NOMO-1 treated with DMSO at 0.1 percent for 48 hours (cell line): ENCODE measurements at regions not wholly inside any gene's neighbourhood (a gene's known extent, or its start where the extent isn't known, plus 50 kb on each side); places are given as distances from the start of the nearest gene placed in this dataset.
"Not testable (repeated sequence)": the region's sequence is repeated elsewhere in the genome, so short reads cannot be mapped to it uniquely, and the experiment has no call there.

Source experiments
- DNase-seq: peaks from one replicate; lab custom pipeline; 2025; ENCODE audit not compliant: unreplicated experiment; lab: John Stamatoyannopoulos, UW

DNA sequence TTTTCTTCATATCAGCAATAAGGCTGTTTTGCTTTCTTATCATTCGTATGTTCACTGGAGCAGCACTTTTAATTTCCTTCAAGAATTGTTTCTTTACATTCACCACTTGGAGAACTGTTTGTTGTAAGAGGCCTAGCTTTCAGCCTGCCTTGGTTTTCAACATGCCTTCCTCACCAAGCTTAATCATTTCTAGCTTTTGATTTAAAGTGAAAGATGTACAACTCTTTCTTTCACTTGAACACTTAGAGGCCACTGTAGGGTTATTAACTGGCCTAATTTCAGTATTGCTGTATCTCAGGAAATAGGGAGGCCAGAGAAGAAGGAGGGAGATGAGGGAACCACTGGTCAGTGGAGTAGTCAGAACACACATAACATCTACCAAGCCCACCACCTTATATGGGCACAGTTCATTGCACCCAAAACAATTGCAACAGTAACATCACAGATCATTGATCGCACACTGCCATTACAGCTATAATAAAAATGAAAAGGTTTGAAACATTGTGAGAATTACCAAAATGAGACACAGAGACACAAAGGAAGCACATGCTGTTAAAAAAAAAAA lies 181.4 kb upstream of the TUBA3C start:
- no peak for DNase-seq

DNA sequence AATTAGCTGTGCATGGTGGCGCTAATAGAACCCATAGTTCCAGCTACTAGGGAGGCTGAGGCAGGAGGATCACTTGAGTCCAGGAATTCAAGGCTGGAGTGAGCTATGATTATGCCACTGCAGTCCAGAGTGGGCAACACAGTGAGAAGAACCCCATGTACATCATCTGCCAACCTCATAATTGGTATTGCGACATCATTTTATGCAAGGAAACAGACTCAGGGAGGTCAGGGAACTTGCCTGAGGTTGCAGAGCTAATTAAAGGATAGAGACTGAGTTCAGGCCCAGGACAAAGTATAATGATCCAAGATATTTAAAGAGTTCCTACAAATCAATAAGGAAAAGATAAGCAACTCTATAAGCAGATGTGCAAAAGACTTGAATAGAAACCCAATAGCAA lies 178.1 kb upstream of the TUBA3C start:
- DNase-seq, result not testable (repeated sequence)

DNA sequence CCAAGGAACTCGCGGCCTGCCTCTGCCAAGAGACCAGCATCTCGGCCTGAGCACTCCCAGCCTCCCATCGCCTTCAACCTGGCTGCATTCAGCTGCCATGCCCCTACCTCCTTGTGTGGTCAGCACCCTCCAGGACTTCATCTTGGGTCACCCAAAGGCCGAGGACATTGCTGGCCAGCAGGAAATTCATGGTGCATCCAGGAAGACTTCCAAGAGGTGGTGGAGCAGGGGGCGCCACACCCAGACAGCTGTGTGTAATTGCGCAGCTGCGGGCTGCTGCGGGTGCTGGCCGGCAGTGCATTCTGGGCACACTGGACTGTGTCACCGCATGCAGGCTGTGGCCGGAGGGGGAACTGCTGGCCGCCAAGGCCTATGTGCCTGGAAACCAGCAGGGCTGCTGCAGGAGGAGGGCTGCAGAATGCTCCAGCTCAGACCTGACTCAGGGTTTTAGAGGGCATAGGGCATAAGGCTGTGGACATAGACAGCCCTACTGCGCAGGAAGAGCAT lies 164.3 kb upstream of the TUBA3C start:
- no peak for DNase-seq

DNA sequence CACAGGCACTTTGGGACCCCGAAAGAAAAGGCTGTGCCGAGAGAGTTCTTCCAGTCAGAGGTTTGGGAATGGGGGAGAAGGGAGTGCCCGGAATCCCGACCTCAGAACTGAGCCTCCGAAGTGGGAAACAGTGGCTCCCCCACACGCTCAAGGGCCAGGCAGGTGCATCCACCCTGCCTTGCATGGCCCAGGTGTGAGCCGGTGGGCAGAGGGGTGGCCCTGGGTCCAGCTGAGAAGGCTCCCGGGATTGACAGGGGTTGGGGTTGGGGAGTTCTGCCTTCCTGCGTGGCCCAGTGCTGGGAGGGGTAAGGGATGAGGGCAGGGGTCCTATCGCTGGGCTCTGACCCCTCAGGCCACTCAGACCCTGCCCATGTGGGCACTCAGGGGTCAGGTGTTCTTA lies 163.5 kb upstream of the TUBA3C start:
- no peak for DNase-seq

DNA sequence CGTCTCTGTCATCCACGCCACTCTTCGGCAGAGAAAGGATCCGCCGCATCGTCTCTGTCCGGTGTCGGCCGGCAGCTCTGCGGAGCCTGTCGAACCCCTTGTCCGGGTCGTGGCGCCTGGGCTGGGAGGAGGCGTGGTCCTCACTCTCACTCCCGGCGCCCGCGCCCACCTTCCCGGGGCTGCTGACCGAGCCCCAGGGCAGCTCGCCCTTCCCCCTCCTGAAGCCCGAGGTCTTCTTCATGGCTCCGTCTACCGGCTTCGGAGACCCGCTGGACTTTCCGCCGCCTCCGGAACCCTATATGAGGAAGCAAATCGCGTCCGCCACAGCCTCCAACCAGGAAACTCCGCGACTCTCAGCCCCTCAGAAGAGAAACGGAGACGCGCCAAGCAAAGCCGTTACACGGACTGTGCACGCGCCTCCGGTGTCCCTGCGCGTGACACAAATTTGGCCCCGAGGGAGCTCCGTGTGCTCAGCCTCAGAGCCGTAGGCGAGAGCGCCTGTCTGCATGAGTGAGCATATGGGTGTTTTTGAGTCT lies 163.0 kb upstream of the TUBA3C start:
- peak; percentile 26 for DNase-seq

DNA sequence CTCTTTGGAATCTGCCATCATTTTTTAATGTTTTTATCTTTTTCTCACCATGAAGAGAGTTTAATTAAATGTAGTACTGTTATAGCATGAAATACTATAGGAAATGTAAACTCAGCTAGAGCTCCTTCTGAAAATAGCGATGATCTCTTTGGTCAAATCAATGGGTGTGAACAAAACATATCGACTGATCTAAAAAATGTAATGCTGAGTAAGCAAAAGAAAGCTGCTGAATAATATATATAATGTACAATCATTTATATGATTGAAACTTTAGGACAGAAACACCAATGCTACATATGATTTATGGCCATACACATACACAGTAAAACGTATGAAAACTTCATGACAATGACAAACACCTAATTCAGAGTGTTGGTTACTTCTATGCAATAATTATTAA lies 150.8 kb upstream of the TUBA3C start:
- DNase-seq, result no peak

DNA sequence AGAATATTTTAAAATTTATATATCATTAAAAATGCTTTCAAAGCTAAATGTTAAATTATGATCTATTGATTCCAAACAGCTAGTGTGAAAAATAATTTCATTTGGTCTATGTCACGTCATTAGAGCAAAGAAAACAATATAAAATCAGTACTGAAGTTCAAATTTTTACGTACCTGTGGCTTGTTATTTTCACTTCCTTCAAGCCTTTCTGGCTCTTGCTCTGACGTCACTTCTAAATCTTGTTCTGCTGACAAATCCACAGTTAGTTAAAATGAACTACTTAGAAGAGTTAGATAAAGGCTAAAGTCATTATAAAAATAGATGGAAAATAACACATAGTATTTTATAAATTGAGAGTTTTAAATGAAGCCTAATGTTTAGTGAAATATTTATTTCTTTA lies 147.7 kb upstream of the TUBA3C start:
- peak; percentile 24 for DNase-seq

DNA sequence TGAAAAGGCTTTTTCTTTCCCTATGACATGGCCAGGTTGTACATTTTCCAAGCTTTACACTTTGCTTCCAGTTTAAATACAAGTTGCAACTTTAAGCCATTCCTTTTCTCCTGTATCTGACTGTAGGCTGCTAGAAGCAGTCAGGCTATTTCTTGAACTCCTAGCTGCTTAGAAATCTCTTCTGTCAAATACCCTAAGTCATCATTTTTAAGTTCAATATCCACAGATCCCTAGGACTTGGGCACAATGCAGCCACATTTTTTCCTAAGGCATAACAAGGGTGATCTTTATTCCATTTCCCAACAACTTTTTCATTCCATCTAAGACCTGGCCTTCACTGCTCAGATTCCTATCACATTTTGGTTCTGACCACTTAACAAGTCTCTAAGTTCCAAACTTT lies 142.7 kb upstream of the TUBA3C start:
- no peak for DNase-seq

DNA sequence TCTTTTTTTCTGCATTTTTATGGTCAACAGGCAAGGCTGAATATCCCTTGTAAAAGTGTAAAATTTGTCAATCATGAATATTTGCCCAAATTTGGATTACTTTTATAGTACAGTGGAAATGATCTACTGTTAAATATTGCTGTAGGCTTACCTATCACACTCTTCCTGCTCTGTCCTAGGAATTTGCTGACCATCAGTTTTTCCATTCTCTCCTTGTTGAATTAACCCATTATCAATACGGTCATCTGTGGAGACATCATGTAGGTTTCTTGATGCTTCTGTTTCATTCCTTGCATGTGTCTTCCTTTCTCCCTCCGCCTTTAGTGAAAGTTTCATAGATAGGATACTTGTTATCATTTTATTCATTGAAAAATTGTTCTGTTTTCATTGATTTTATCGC lies 139.6 kb upstream of the TUBA3C start:
- no peak for DNase-seq

DNA sequence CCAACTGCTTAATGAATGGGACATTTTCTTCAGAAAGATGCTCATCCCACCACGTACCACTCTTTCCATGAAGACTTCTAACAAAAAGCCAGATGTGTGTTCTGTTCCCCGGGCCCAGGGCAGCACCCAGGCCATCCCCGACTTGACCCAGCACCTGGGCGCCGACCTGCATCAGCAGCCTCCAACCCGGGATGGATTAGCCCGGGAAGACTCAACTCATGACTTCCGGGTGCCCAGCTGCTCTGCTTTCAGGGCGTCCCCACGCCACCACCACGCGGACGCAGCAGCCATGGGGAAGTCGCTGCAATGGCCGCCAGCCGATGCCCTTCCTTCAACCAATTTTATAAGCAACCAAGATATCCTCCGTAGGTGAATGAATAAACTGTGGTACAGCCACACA lies 123.8 kb upstream of the TUBA3C start:
- DNase-seq, result no peak

DNA sequence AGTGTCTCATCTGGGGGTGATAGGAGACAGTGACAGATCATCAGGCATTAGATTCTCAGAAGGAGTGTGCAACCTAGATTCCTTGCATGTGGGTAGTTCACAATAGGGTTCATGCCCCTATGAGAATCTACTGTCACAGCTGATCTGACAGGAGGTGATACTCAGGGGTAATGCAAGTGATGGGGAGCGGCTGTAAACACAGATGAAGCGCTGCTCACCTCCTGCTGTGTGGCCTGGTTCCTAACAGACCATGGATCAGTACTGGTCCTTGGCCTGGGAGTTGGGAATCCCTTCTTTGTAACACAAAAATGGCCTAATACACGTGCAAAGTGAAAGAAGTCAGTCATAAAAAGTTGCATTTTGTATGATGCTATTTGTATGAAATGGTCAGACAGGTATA lies 107.6 kb upstream of the TUBA3C start:
- no peak for DNase-seq

DNA sequence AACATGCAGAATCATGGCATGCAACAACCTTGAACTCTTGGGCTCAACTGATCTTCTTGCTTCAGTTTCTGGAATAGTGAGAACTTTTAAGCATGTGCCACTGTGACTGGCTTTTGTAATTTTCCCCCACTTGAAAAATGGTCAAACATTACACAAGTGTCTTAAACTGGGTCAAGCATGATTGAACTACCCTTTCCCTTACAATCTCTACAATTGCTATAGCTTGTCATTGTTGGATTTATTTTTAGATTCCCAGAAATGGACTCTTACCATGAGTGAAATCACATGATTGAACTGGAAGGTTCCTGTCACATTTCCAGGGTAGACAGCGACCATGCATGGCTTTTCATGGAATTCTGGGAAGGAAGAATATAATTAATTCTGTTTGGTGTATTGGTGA lies 102.2 kb upstream of the TUBA3C start:
- DNase-seq, result no peak

DNA sequence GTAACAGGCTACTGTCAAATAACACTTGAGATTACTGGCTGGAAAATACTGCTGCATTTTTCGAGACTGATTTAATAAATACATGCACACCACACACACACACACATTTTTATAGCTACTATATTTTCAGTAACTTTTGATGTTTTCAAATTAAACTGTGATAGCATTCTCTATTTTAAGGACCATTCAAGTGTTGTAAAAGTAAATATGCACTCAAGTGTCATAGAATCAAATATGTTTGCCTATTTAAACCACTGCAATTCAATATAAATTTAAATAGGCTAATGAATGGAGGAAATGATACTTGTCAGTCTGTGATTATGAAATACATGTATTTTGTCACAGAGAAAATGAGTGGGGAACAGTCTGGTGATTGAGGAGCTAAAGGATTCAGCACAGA lies 86.7 kb upstream of the TUBA3C start:
- DNase-seq, result no peak

DNA sequence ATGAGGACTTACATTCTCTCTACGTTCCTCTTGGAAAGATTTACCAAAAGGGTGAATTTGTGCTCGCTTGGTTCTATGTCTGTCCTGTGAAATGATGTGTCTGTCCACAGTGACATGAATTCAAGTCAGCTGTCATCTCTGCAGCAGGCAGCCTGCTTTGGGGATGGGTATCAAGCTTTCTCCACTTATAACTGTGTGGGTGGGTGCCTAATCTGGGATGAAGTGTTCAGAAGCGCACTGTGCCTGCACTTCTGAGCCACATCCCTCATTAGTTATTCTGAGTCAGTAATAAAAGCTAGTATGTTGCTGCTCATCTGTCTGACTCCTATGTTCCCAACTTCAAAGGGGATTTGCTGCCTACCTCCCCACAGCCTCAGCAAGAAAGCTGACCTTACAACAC lies 86.1 kb upstream of the TUBA3C start:
- DNase-seq, result no peak

DNA sequence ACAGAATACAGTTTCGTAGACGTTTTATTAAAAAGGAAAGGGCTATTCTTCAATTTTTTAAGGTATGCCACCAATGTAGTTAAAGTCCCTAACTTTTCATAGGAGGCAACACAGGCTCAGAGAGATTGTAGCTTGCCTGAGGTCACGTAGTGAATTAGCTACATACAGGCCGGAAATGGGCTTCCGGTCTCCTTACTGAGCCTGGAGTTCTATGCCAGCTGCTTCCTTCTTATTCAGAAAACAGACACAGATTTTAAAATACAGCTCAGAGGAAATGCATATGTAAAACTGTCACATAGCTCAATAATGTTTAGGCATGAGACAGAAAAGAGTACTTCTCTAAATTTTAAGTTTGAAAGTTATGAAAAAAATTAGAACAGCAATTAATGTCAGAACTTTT lies 85.4 kb upstream of the TUBA3C start:
- no peak for DNase-seq

DNA sequence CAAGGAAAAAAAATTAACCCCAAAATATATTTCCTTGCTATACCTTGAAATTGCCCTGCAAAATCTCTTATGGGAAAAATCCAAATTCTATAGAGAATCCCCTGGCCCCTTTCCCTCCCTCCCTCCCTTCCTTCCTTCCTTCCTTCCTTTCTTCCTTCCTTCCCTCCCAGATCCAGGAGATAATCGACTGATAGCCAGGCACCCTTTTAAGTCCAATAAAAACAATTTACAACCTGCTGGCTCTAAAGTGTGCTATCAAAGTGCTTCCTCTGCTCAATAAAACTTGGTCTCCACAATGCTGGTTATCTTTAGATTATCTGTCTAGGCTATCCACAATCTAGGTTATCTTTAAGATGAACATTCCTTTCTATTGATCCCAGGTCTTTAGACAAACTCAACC lies 83.1 kb upstream of the TUBA3C start:
- DNase-seq, result no peak

DNA sequence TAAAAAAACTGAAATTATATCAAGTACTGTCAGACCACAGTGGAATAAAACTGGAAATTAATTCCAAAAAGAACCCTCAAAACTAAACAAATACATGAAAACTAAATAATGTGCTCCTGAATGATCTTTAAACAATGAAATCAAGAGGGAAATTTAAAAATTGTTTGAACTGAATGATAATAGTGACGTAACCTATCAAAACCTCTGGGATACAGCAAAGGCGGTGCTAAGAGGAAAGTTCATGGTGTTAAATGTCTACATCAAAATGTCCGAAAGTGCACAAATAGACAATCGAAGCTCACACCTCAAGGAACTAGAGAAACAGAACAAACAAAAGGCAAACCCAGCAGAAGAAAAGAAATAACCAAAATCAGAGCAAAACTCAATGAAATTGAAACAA lies 70.8 kb upstream of the TUBA3C start:
- DNase-seq, result no peak

DNA sequence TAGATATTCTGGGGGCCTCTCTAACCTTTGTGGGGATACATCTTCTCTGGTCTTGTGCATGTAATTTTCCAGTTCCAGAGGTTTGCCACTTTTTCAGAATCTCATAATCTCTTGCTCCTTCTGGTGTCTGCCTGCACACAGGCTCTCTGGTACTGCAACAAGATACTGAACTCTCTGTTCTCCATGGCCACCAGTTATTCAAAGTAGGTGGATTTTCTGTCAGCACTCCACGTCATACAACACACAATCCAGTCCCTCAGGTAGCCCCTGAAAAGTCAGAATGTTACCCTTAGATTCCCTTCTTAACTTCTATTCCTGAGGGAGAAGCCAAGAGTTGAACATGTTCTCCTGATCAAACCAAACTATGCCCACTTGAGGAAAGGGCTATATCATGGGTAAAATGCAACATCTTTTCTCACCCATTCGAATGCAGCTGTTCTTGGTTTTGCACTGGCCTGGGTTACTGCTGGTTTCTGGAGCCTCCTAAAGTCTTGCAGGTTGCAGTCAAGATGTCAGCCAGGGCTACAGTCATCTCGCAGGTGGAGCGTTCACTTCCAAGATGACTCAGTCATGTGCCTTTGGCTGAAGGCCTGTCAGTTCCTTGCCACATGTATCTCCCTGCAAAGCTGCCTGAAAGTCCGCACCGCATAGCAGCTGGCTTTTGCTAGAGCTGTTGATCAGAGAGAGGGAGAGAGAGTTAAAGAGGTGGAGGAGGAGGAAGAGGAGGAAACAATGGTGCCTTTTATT lies 57.7 kb upstream of the TUBA3C start:
- no peak for DNase-seq
